Caco-2 (cell line): ENCODE measurements at regions not wholly inside any gene's neighbourhood (a gene's known extent, or its start where the extent isn't known, plus 50 kb on each side); places are given as distances from the start of the nearest gene placed in this dataset.

Experiments used
- BruUV-seq: library from RNA; stranded (reverse); fragments of 400-500 nt; replicated peaks from 2 replicates; lab custom pipeline; 2021; lab: Mats Ljungman, UMichigan
- CTCF ChIA-PET: fragments of 300-600 bp; sonication (Branson Sonifier 250); formaldehyde crosslinking; loops from one replicate; lab custom pipeline; 2022; ENCODE audit warnings: antibody characterized with exemption; lab: Charles Lee
- POLR2A ChIA-PET: fragments of 300-600 bp; sonication (Branson Sonifier 250); formaldehyde crosslinking; loops from one replicate; lab custom pipeline; 2022; ENCODE audit warnings: antibody characterized with exemption; lab: Charles Lee
- DNase-seq, 2 experiments: peaks; one replicate each; pipeline versions ENCODE4 v3.0.0 to v3.0.0-alpha.2; 2020 to 2022
- H3K27me3 ChIP-seq: replicated peaks from 2 replicates; pipeline ENCODE4 v1.6.0; 2011; ENCODE audit warnings: low read length; ENCODE audit not compliant: control insufficient read depth, insufficient read depth
- H3K36me3 ChIP-seq: 2 replicates; pipeline ENCODE4 v1.5.1; 2011; ENCODE audit warnings: low read length; ENCODE audit not compliant: control insufficient read depth, insufficient read depth
- H3K4me1 ChIP-seq: fragments of 250-450 bp; sonication (Bioruptor Pico); 2 replicates; pipeline ENCODE4 v1.5.1; 2020; ENCODE audit warnings: mild to moderate bottlenecking
- H3K4me3 ChIP-seq: 2 replicates; pipeline ENCODE4 v1.5.1; 2011; ENCODE audit warnings: low read depth, mild to moderate bottlenecking, control low read depth, low read length
- H3K9me3 ChIP-seq: fragments of 250-450 bp; sonication (Bioruptor Pico); 2 replicates; pipeline ENCODE4 v1.5.1; 2020; ENCODE audit warnings: mild to moderate bottlenecking, moderate library complexity
- H3K27ac Mint-ChIP-seq: one replicate; pipeline ENCODE4 v1.8.0; 2022; ENCODE audit warnings: mixed read lengths; ENCODE audit not compliant: unreplicated experiment
- H3K27me3 Mint-ChIP-seq: one replicate; pipeline ENCODE4 v1.8.0; 2022; ENCODE audit warnings: mixed read lengths; ENCODE audit not compliant: insufficient read depth, unreplicated experiment
- H3K36me3 Mint-ChIP-seq: one replicate; pipeline ENCODE4 v1.8.0; 2022; ENCODE audit warnings: mild to moderate bottlenecking, mixed read lengths; ENCODE audit not compliant: insufficient read depth, unreplicated experiment
- H3K4me1 Mint-ChIP-seq: one replicate; pipeline ENCODE4 v1.8.0; 2022; ENCODE audit warnings: low read depth, mixed read lengths; ENCODE audit not compliant: unreplicated experiment
- H3K4me3 Mint-ChIP-seq: one replicate; pipeline ENCODE4 v1.8.0; 2022; ENCODE audit warnings: mild to moderate bottlenecking, moderate library complexity, mixed read lengths; ENCODE audit not compliant: unreplicated experiment
- H3K9me3 Mint-ChIP-seq: one replicate; pipeline ENCODE4 v1.8.0; 2022; ENCODE audit warnings: mixed read lengths; ENCODE audit not compliant: unreplicated experiment
- intact Hi-C: fragments of 100-400 bp; cut with micrococcal nuclease; formaldehyde crosslinking; loops from one replicate; pipeline ENCODE4 v1.10.0; 2022; ENCODE audit not compliant: unreplicated experiment
- TF ChIP-seq, protein P1 (sequence below), 2 experiments: fragments of 200-600 bp in 1 of 2; IDR thresholded peaks; 1 replicate in 1 of 2; 2 replicates in 1 of 2; pipeline versions ENCODE4 v1.5.1 to v1.8.0; 2011 to 2022; ENCODE audit warnings: antibody characterized with exemption in 1 of 2, control low read depth in 1 of 2, inconsistent platforms in 1 of 2, low read depth in 1 of 2, low read length in 1 of 2, mild to moderate bottlenecking in 1 of 2, moderate library complexity in 1 of 2; ENCODE audit not compliant: insufficient read depth in 1 of 2, severe bottlenecking in 1 of 2, unreplicated experiment in 1 of 2

DNA sequence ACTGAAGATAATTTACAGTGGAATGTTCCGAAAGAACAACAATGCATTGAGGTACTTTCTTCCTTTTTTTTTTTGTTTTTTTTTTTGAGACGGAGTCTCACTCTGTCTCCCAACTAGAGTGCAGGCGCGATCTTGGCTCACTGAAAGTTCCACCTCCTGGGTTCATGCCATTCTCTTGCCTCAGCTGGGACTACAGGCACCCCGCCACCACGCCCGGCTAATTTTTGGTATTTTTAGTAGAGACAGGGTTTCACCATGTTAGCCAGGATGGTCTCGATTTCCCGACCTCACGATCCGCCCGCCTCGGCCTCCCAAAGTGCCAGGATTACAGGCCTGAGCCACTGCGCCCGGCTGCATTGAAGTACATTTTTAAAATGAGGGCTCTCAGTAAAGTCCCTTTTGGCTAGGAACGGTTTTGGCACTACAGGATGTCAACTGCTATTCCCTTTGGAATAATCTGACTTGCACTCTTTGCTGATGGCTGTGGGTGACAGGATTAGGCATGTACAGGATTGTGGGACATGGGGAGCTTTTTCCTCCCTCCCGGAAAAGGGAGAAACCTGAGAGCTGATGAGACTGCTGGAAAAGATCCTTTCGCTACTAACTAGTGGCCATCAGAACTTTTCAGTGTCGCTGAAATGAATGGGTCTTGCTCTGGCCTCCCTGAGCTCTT is 56.9 kb upstream of the EDEM3 start:
- H3K4me1 ChIP-seq: no peaks in the 10 kb centered on the region
- POLR2A ChIA-PET: no interaction called here
- H3K9me3 ChIP-seq: peaks cover 15% of the 10 kb centered on the region
- DNase-seq: no peak
- Mint-ChIP-seq H3K27me3 (no peaks in the 10 kb centered on the region), H3K27ac (no peak overlapping the region), H3K36me3 (no peaks in the 10 kb centered on the region), H3K4me3 (no peak overlapping the region), H3K9me3 (peaks cover 5% of the 10 kb centered on the region), H3K4me1 (no peaks in the 10 kb centered on the region)
- no peaks in the 10 kb centered on the region for H3K36me3 ChIP-seq
- H3K4me3 ChIP-seq: no peak overlapping the region
- CTCF ChIA-PET: no interaction called here
- TF ChIP-seq, protein P1, sequence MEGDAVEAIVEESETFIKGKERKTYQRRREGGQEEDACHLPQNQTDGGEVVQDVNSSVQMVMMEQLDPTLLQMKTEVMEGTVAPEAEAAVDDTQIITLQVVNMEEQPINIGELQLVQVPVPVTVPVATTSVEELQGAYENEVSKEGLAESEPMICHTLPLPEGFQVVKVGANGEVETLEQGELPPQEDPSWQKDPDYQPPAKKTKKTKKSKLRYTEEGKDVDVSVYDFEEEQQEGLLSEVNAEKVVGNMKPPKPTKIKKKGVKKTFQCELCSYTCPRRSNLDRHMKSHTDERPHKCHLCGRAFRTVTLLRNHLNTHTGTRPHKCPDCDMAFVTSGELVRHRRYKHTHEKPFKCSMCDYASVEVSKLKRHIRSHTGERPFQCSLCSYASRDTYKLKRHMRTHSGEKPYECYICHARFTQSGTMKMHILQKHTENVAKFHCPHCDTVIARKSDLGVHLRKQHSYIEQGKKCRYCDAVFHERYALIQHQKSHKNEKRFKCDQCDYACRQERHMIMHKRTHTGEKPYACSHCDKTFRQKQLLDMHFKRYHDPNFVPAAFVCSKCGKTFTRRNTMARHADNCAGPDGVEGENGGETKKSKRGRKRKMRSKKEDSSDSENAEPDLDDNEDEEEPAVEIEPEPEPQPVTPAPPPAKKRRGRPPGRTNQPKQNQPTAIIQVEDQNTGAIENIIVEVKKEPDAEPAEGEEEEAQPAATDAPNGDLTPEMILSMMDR (IDR thresholded peaks at IDR 0.05; ENCODE audit: insufficient read depth in 1 of 2, low read depth in 1 of 2, low read length in 1 of 2, severe bottlenecking in 1 of 2, unreplicated experiment in 1 of 2): no peak
- intact Hi-C loops: loop anchor here (2.0 kb wide), 1 partner anchor 365 kb away; no protein-coding TSS in a partner anchor
- no TSS peak for BruUV-seq
- H3K27me3 ChIP-seq: no peaks in the 10 kb centered on the region

DNA sequence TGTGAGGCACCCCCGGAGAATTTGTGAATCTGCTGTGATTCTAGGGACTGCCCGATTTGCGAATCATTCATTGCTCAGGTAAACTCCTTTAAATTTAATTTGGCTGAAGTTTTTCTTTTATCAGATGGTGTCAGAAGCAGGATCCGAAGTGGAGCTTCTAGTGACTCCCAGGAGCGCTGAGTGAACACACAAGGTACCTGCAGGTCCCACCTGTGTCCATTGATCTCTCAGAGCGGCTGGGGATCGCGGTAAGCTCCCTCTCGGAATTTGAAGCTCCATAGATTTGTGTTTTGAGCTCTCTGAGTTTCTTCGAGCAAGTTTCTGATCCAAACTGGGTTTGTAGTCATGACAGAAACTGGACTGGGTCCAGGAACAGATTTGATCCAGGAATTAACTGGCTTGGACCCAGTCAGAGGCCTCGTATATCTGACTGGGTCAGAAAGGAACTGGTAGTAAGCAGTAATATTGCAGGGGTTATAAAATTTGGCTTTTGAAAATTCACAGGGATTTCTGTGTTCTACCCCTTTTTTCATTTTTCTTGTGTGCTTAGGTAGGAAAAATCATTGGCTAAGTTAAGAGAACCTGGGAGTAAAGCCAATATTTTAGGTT is 56.2 kb upstream of the EDEM3 start:
- ChIA-PET CTCF (no interaction called here), POLR2A (no interaction called here)
- H3K4me1 ChIP-seq: no peaks in the 10 kb centered on the region
- Mint-ChIP-seq H3K9me3 (peaks cover 5% of the 10 kb centered on the region), H3K27ac (no peak overlapping the region), H3K4me3 (no peak overlapping the region), H3K27me3 (no peaks in the 10 kb centered on the region), H3K4me1 (no peaks in the 10 kb centered on the region), H3K36me3 (no peaks in the 10 kb centered on the region)
- peaks cover 15% of the 10 kb centered on the region for H3K9me3 ChIP-seq
- no TSS peak for BruUV-seq
- TF ChIP-seq, protein P1 (IDR thresholded peaks at IDR 0.05; ENCODE audit: insufficient read depth in 1 of 2, low read depth in 1 of 2, low read length in 1 of 2, severe bottlenecking in 1 of 2, unreplicated experiment in 1 of 2): no peak
- no peak overlapping the region for H3K4me3 ChIP-seq
- intact Hi-C loops: no loop called here
- no peak for DNase-seq
- no peaks in the 10 kb centered on the region for H3K27me3 ChIP-seq
- H3K36me3 ChIP-seq: no peaks in the 10 kb centered on the region

DNA sequence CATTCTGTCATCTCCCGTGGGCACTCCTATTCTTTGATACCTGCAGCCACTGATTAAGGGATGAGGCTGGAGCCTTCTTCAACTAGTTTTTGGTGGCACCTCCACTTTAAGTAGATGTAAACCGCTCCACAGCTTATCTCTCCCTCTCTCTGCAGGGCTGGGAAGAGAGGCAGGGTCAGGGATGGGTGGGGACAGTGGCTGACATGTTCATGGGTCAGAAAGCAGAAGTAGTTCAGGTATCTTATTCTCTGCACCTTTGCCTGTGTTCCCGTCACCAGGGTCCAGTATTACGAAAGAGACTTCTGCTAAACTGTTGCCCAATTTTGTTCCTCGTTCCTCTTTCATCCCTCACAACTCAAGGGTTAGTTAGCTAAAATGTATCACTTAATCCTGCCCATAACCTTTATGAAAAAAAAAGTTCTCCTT is 51.7 kb upstream of the EDEM3 start:
- peaks cover 9% of the 10 kb centered on the region for H3K4me1 Mint-ChIP-seq
- H3K4me1 ChIP-seq: no peaks in the 10 kb centered on the region
- no peaks in the 10 kb centered on the region for H3K9me3 Mint-ChIP-seq
- CTCF ChIA-PET: interaction anchor here (0.9 to 1.9 kb wide), 5 partner anchors 148 to 364 kb away, joined by 3 to 28 read pairs (median 8); partner anchors contain the start of gene NIBAN1
- H3K9me3 ChIP-seq: no peaks in the 10 kb centered on the region
- no peak for DNase-seq
- no peaks in the 10 kb centered on the region for H3K27me3 Mint-ChIP-seq
- BruUV-seq: no TSS peak
- TF ChIP-seq, protein P1 (IDR thresholded peaks at IDR 0.05; ENCODE audit: insufficient read depth in 1 of 2, low read depth in 1 of 2, low read length in 1 of 2, severe bottlenecking in 1 of 2, unreplicated experiment in 1 of 2): no peak
- H3K36me3 ChIP-seq: no peaks in the 10 kb centered on the region
- no peak overlapping the region for H3K4me3 ChIP-seq
- no peaks in the 10 kb centered on the region for H3K27me3 ChIP-seq
- H3K27ac Mint-ChIP-seq: no peak overlapping the region
- no peak overlapping the region for H3K4me3 Mint-ChIP-seq
- no peaks in the 10 kb centered on the region for H3K36me3 Mint-ChIP-seq
- intact Hi-C loops: loop anchor here (5.0 kb wide), 1 partner anchor 351 kb away; the partner anchor contains the start of genes SWT1 and TRMT1L
- POLR2A ChIA-PET: no interaction called here
